SU-DHL-6 (cell line): ENCODE measurements at regions not wholly inside any gene's neighbourhood (a gene's known extent, or its start where the extent isn't known, plus 50 kb on each side); places are given as distances from the start of the nearest gene placed in this dataset.

ENCODE experiments used
- H2AFZ ChIP-seq: fragments of 200-600 bp; sonication (generic); 2 replicates; pipeline ENCODE4 v1.6.1; 2014; ENCODE audit warnings: low read depth, mild to moderate bottlenecking, moderate library complexity, mixed read lengths, antibody characterized with exemption, low read length; ENCODE audit not compliant: severe bottlenecking
- H3F3A ChIP-seq: fragments of 200-600 bp; shearing (Covaris generic); 2 replicates; pipeline ENCODE4 v1.6.0; 2016; ENCODE audit warnings: antibody characterized with exemption, mild to moderate bottlenecking; ENCODE audit not compliant: insufficient read depth
- H3K27ac ChIP-seq: fragments of 200-600 bp; sonication (generic); 2 replicates; pipeline ENCODE4 v1.5.1; 2016; ENCODE audit warnings: low read depth, mild to moderate bottlenecking, low read length, moderate library complexity, mixed read lengths
- H3K27me3 ChIP-seq: fragments of 200-600 bp; sonication (generic), shearing (Covaris generic); 2 replicates; pipeline ENCODE4 v1.6.0; 2014; ENCODE audit warnings: mild to moderate bottlenecking, low read length
- H3K36me3 ChIP-seq: fragments of 200-600 bp; sonication (generic); 2 replicates; pipeline ENCODE4 v1.6.1; 2014; ENCODE audit warnings: mild to moderate bottlenecking, low read length, mixed read lengths
- H3K4me2 ChIP-seq: fragments of 300-600, 200-600 bp; shearing (Covaris generic), sonication (generic); 2 replicates; pipeline ENCODE4 v1.6.0; 2014; ENCODE audit warnings: low read length, low read depth, mild to moderate bottlenecking; ENCODE audit not compliant: poor library complexity, severe bottlenecking
- H3K4me3 ChIP-seq: fragments of 200-600 bp; sonication (generic); 2 replicates; pipeline ENCODE4 v1.5.1; 2014; ENCODE audit warnings: antibody characterized with exemption, low read length, mild to moderate bottlenecking, mixed read lengths; ENCODE audit not compliant: insufficient read depth, poor library complexity, severe bottlenecking
- H3K79me2 ChIP-seq: fragments of 200-600 bp; sonication (generic); 2 replicates; pipeline ENCODE4 v1.6.1; 2014; ENCODE audit warnings: mild to moderate bottlenecking, low read length, moderate library complexity; ENCODE audit not compliant: insufficient read depth
- H3K9ac ChIP-seq: fragments of 200-600 bp; sonication (generic); 2 replicates; pipeline ENCODE4 v1.7.0; 2014; ENCODE audit warnings: mild to moderate bottlenecking, low read length
- H3K9me2 ChIP-seq: fragments of 200-600 bp; sonication (generic); replicated peaks from 2 replicates; pipeline ENCODE4 v1.6.1; 2014; ENCODE audit warnings: low read length; ENCODE audit not compliant: insufficient read depth
- H3K9me3 ChIP-seq: fragments of 200-600 bp; sonication (generic); 2 replicates; pipeline ENCODE4 v1.6.1; 2014; ENCODE audit warnings: low read length, mixed read lengths; ENCODE audit not compliant: insufficient read depth
- H4K20me1 ChIP-seq: fragments of 200-600 bp; sonication (generic); 2 replicates; pipeline ENCODE4 v1.6.1; 2014; ENCODE audit warnings: low read depth, mild to moderate bottlenecking, antibody characterized with exemption, low read length, moderate library complexity, mixed read lengths
- CTCF ChIP-seq: fragments of 200-600 bp; sonication (generic); IDR thresholded peaks from one replicate; pipeline ENCODE4 v1.5.1; 2017; ENCODE audit warnings: antibody characterized with exemption, mild to moderate bottlenecking, low read length, moderate library complexity; ENCODE audit not compliant: insufficient read depth, poor library complexity, severe bottlenecking
- EZH2phosphoT487 ChIP-seq: fragments of 200-600 bp; sonication (generic), shearing (Covaris generic); conservative IDR thresholded peaks from 2 replicates; pipeline ENCODE4 v1.6.1; 2018; ENCODE audit warnings: mild to moderate bottlenecking, antibody characterized with exemption, low read length, moderate library complexity, mixed read lengths

GRCh38 chr7:25545124-25546008, 317.1 kb upstream of the NPVF start:
- Histone ChIP-seq H3K4me2 (no peak overlapping the region), H3K9me3 (no peaks in the 10 kb centered on the region), H3K27ac (no peak overlapping the region), H3K27me3 (no peaks in the 10 kb centered on the region), H3K4me3 (no peak overlapping the region), H3K9ac (no peak overlapping the region), H3K9me2 (no peaks in the 10 kb centered on the region), H4K20me1 (no peaks in the 10 kb centered on the region), H3K36me3 (no peaks in the 10 kb centered on the region), H2AFZ (no peak overlapping the region), H3F3A (no peaks in the 10 kb centered on the region), H3K79me2 (no peaks in the 10 kb centered on the region)
- TF ChIP-seq CTCF: no peak

GRCh38 chr7:25546306-25546705, 318.0 kb upstream of the NPVF start:
- Histone ChIP-seq H3K79me2 (no peaks in the 10 kb centered on the region), H3K36me3 (no peaks in the 10 kb centered on the region), H3K27me3 (no peaks in the 10 kb centered on the region), H3K4me3 (no peak overlapping the region), H4K20me1 (no peaks in the 10 kb centered on the region), H3K9me3 (no peaks in the 10 kb centered on the region), H3K9me2 (no peaks in the 10 kb centered on the region), H3K27ac (no peak overlapping the region), H3K9ac (no peak overlapping the region), H3F3A (no peaks in the 10 kb centered on the region), H2AFZ (no peak overlapping the region), H3K4me2 (no peak overlapping the region)
- no peak for TF ChIP-seq CTCF
- TF ChIP-seq EZH2phosphoT487: no peak

GRCh38 chr7:25549271-25549921, 321.1 kb upstream of the NPVF start:
- Histone ChIP-seq H2AFZ (no peak overlapping the region), H3K36me3 (no peaks in the 10 kb centered on the region), H3K9me2 (no peaks in the 10 kb centered on the region), H3K4me2 (no peak overlapping the region), H3K79me2 (no peaks in the 10 kb centered on the region), H3K4me3 (no peak overlapping the region), H3K9ac (no peak overlapping the region), H3F3A (no peaks in the 10 kb centered on the region), H3K27me3 (no peaks in the 10 kb centered on the region), H3K9me3 (no peaks in the 10 kb centered on the region), H3K27ac (no peak overlapping the region), H4K20me1 (no peaks in the 10 kb centered on the region)
- TF ChIP-seq EZH2phosphoT487 (no peak), CTCF (no peak)
